Inflammatory macrophage (primary cell): ENCODE measurements at regions not wholly inside any gene's neighbourhood (a gene's known extent, or its start where the extent isn't known, plus 50 kb on each side); places are given as distances from the start of the nearest gene placed in this dataset.
"Not testable (repeated sequence)": the region's sequence is repeated elsewhere in the genome, so short reads cannot be mapped to it uniquely, and the experiment has no call there.

ENCODE experiments used
- DNase-seq, 2 donors: peaks; one replicate each; pipeline ENCODE4 v3.0.0-alpha.2; 2020 to 2022

DNA sequence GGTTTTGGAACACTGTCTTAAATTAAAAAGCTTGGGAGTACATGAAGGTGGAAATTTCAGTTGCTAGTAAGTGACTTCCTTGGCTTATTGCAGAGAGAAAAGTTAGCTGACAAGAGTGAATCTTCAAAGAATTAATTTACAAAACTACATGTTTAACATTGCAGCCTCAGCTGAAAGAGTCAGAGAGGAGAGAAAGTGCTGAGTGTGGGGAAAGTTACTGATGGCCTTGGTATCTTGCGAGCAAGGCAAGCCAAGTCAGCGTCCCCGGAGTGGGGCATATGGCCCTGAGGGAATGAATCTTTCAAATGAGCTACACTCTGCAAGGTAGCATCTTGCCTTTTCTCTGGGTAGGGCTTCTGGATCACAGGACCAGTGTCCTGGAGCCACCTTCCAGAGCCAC lies 131.3 kb downstream of the LPIN1 start:
- no peak for DNase-seq

DNA sequence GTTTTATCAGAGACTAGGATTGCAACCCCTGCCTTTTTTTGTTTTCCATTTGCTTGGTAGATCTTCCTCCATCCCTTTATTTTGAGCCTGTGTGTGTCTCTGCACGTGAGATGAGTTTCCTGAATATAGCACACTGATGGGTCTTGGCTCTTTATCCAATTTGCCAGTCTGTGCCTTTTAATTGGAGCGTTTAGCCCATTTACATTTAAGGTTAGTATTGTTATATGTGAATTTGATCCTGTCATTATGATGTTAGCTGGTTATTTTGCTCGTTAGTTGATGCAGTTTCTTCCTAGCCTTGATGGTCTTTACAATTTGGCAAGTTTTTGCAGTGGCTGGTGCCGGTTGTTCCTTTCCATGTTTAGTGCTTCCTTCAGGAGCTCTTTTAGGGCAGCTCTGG lies 138.8 kb downstream of the LPIN1 start:
- not testable (repeated sequence) for DNase-seq

DNA sequence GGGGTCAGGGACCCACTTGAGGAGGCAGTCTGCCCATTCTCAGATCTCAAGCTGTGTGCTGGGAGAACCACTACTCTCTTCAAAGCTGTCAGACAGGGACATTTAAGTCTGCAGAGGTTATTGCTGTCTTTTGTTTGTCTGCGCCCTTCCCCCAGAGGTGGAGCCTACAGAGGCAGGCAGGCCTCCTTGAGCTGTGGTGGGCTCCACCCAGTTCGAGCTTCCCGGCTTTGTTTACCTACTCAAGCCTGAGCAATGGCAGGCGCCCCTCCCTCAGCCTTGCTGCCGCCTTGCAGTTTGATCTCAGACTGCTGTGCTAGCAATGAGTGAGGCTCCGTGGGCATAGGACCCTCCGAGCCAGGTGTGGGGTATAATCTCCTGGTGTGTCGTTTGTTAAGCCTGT lies 140.5 kb downstream of the LPIN1 start:
- not testable (repeated sequence) for DNase-seq

DNA sequence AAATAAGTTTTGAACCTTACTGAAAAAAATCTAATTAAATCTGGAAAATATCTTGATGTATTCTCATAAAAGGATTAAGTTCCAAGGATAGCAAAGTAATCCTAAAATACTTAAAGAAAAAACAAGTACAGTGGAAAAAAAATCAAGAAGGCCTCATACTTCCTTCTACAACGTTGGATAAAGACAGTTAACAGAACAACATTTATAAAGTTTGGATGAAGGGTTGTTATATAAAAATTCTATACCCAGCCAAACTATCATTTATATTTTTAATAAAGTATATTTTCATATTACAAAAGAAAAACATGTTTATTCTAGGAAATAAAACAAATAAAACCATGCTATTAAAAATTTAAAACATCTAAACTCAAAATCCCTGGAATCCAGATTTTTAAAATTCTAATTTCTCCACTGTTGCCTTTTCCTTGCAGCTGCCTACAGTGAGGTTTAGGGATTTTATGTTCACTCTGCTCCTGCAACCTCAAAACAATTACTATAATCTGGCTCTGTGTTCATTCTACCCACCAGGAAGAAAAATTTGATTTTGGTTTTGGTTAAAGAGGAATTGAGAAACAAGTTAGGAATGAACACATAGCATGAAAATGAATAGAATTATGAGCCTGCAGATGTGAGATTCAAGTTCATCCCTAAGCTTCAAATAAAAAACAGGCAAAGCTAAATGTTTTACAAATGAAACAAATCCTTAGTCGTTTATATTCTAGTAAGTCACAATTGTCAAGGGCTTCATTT lies 142.8 kb downstream of the LPIN1 start:
- DNase-seq = no peak

DNA sequence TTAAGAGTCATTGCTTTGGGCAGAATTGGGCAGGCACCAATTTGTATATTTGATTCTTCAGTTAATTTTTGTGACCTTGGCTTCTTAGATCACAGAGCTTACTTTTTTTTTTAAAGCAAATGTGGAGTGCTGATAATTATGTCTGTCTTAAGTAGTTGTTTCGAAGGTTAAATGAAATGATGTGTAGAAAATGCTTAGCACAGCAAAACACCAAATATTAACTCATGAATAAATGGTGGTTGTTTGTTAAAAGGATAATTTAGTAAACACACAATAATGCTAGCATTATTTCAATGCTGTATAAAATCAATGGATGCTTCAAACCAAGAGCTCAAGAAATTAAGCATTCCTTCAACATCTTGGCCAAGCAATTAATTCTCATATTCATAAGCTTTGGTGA lies 143.4 kb downstream of the LPIN1 start:
- DNase-seq = no peak

DNA sequence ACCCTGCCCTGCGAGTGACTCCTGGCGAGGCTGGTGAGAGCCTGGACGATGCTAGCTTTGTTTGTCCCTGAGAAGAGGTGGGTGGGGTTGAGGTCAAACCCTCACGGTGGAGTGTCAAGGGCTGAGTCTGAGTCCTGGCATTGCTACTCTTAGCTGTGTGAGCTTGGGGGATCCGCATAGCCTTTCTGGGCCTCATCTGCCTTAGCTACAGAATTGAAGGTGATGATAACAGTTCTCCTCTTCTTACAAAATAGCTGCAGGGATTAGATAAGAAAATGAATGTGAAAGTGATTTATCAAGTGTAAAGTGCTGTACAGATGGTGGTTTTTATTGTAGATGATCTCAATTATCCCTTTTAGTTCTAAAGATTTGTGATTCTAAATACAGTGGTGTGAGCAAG lies 144.6 kb downstream of the LPIN1 start:
- DNase-seq = no peak

DNA sequence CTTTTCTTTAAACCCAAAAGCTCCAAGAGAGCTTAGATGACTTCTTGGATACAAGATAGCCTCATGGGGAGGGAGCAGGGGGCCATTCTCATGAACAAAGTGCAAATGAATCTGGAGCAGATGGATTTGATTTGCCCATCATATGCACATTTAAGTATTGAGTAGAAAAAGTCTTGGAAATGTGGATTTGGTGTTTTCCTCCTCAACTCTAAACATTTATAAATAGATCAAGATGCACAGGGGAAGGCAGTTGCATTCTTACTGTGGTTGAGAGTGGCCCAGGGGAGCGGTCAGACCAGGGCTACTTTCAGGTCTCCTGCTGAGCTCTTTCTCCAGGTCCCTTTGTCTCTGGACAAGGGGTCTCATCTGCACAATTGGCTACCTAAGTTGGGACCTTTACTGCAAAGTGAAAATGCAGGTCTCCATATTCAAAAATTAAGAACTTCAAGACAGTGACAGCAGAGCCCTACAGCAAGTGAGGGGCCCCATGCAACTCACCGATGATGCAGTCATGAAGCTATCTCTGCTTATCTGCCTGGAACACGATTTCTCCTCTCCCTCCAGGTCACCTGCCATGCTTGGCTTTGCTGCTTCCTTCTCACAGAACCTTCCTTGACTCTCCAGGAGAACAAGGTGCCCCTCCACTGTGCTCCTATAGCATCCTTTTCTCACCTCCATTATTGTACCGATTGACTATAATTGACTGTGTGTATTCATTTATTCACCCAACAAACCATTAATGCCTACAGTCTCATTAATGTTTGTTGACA lies 145.4 kb downstream of the LPIN1 start:
- no peak for DNase-seq

DNA sequence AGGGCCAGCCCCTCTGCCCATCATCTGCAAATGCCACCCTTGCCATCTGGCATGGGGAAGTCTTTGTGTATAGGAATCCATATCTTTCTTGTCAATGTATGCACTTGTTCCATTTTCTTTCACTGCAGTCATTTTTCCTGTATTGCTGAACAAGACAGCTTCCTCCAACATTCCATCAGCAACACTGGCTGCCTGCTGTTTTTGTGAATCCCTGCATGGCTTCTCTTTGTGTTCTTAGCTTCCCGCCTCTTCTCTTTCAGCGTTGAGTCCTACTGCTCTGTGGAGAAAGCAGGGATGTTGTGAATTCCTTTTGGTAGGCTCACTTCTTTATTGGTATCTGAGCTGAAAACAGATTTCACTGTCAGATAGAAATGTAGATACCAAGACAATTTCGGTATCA lies 150.0 kb downstream of the LPIN1 start:
- DNase-seq = no peak

DNA sequence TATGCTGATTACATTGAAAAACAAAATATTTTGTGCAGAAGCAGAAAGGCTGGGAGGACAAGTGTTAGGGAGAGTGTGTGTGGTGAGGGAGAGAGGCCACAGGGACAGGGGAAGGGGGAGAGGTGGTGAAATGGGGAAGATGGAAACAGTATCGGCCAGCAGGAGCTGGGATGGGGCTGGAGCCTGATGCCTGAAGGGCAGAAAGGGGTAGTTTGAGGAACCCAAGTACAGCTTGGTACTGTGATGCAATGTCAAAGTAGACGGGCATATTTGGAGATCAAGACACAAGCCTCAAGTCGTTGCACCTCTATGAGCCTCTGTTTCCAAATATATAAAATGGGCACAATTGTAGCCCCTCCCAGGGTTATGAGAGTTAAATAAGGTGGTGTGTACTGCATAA lies 152.1 kb downstream of the LPIN1 start:
- peak; percentile 24 to 66 for DNase-seq

DNA sequence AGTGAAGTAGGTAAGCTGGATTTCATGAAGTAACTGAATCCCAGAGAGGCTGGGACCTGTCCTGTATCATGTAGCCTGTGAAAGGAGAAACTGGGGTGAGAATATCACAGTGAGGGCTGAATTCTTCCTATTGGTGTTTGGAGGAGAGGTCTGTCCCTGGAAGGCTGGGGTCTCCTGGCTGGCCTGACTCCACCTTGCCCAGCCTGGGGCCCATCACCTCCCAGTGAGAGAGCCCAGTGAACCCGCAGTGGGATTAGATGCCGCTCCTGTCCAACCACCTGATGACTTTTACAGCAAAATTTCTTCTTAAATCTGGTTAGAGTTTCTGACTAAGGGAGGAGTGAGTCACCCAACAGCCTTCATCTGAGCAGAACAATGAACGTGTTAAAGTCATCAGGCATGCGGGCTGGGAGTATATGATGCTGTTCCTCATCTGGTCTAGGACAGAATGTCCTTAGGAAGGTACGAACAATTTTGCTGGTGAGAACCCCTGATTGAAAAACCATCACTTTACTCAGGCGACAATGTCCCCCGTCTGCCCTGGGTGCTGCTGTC lies 152.9 kb downstream of the LPIN1 start:
- DNase-seq = no peak

DNA sequence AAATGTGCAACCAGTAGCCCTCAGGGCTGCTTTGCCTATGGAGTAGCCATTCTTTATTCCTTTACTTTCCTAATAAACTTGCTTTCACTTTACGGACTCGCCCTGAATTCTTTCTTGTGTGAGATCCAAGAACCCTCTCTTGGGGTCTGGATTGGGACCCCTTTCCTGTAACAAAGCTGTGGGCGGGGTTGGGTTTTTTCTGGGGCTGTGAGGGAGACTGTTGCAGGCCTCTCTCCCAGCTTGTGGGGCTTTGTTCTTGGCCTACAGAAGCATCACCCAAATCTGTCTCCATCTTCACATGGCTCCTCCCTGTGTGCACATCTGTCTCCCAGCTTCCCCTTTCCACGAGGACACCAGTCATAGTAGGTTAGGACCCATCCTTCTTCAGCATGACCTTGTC lies 154.5 kb downstream of the LPIN1 start:
- peak in 1 of 2 donors; percentile 30 for DNase-seq

DNA sequence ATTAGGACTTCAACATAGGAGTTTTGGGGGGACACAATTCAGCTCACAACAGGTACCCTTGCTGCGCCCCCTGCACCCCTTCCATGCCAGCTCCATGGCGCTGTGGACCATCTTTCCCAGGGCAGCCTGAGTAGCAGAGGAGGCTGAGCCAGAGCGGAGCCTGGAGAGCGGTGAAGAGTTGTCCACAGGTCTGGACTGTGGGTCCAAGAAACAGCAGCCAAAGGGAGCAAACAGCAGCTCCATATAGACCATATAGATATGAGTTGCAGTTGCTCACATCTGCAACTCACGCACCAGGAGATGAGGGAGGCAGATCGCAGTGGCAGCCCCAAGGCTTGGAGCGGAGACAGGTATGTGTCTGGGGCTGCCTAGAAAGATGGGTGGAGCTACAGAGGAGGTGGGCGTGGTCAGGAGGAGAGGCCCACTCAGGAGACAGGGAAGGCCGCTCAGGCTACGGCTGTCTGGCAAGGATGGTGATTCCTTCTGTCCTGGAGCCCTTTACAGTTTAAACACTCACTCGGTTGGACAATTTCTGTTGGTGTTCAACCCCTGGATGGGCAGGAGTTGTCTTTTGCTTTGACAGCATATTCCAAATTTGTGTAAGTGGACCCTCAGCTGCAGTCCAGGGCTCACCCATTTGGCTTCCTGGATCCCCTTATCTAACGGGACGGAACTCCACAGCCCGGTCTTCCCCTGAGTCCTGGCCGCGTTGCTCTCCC lies 155.1 kb downstream of the LPIN1 start:
- no peak for DNase-seq

DNA sequence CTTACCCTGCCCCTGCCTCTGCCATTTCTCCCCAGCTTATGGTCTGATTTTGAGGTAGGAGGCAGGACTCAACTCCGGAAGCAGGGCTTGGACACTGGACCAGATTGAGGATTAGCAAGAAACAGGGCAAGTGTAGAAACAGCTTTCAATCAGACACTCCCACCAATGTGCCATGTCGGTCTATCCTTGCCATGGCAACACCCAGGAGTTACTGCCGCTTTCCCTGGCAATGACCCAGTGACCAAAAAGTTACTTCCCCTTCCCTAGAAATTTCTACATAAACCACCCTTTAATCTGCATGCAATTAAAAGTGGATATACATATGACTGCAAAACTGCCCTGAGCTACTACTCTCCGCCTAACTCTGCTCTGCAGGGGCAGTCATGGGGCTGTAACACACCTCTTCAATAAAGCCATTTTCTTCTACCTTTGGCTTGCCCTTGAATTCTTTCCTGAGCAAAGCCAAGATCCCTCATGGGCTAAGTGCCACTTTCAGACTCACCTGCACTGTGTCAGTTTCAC lies 156.7 kb downstream of the LPIN1 start:
- peak; percentile 81 to 92 for DNase-seq

DNA sequence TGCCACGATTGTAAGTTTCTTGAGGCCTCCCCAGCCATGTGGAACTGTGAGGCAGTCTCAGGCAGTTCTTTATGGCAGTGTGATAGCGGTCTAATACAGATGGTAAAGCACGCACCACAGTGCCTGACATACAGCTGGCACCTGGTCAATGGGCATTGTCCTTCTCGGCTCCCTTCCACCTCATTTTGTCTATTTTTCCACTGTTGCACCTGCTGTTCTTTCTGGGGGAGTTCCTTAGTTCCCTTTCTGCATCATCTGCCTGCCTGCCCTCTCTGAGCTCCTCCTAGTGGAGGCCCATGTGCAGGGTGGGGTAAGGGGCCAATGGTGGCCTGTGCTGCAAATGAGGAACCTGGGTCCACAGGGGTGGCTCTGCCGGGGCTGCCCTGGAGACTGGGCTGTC lies 157.6 kb downstream of the LPIN1 start:
- peak; percentile 26 to 34 for DNase-seq

DNA sequence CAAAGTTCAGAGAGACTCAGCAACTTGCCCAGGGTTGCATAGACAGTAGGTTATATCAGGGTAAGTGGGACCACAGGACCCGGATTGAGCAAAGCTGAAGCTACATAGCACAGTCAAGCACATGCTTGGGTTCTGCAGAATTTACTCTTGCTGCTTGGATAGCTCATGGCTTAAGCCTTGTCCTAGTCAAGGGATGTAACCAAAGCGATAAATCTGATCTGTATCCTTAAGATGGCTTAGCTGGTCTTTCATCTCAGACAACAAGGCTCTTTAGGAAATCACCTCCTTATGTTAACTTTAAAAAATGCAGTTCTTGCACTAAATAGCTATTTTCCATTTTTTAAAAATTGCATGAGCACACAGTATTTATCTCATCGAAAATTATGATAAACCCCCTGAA lies 158.5 kb downstream of the LPIN1 start:
- no peak for DNase-seq

DNA sequence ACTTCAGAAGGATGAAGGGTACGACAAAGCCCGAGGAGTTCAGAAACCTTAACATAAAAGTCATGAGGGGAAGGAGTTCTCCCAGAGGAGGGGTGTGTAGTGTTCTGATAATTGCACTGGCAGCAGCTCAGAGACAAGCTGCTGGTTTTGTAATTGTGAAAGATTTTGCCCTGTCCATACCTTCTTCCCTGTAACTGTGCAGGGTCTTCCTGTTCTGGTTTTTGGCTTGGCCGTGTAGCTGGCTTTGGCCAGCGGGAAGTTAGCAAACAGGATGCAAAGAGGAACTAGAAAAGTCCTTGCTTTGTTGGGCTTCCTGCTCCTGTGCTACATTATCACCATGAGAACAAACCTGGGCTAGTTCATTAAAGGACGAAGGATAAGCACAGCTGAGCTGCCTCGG lies 160.8 kb downstream of the LPIN1 start:
- peak; percentile 84 to 86 for DNase-seq

DNA sequence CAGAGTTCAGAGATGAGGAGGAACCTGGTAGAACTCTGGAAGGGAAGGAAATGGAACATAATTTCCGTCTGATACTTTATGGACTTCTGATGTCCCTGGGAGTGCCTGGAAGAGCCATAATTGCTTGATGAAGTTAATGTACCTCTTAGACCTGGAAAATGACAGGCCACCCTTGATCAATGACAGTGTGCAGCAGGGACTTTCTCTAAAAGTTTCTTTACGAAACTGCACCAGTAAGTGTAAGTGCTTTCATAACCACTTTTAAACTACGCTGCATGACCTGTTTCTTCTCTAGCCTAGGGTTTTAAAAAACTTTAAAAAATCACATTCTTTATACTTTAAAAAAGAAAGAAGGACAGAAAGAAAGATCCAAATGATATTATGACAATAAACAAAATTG lies 164.5 kb downstream of the LPIN1 start:
- DNase-seq = no peak

DNA sequence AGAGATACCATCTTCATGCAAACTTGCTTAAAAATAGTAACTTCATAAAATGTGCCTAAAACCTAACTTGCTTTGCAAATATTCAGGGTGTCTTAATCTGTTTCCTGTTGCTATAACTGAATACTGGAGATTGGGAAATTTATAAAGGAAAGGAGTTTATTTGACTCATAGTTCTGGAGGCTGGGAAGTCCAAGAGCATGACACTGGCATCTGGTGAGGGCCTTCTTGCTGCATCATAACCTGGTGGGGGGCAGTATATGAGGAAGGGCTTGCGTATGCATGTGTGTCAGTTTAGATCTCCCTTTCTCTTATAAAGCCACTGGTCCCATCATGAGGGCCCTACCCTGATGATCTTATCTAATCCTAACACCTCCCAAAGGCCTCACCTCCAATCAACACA lies 166.5 kb downstream of the LPIN1 start:
- no peak for DNase-seq

DNA sequence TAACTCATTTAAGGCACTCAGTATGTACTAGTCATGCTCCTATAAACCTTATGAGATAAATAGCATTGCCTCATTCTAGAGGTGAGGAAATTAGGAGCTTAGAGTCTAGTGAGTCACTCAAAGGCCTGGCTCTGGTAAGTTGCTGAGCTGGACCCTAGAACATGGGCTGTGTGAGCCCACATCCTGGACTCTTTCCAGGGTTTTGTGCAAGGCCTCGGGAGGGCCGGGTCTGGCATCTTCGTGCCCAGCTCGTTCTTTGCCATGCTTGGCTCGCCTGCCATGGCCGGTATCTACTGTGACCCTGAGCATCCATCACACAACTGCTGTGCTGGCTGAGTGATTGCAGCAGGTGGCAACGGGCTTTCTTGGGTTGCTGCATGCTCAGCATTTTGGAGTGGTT lies 168.0 kb downstream of the LPIN1 start:
- peak; percentile 29 to 48 for DNase-seq

DNA sequence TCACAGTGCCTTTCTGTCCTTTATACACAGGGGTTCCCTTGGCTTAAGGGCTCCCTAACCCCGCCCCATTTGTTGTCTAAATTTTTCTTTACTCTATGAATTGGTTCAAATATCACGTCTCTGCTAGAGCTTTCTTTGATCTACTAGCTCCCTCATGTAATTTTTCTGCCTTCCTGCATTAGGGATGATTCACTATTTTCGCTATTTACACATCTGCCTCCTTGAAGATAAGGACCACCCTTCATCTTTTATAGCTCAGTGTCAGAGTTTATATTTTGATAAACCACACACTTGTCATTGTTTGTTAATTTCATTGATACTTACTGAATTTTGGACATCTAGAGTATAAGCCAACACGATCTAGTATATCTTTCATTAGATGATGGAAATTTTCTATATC lies 169.2 kb downstream of the LPIN1 start:
- DNase-seq = no peak

DNA sequence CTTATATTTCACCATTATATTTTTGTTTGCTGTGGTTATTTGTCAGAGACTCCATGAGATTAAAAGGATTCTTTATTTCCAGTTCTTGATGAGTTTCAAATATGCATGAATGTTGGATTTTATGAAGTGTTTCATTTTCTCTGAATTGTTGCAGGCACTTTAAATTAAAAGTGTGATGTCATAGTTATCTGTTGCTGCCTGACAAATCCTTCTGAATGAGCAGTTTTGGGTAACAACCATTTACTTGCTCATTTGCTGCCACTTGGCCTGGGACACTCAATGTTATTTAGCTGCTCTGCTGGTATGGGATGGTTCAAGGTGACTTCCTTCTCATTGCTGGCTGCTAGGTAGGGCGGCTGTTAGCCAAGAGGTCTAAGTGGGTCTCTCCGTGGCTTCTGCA lies 173.5 kb downstream of the LPIN1 start:
- no peak for DNase-seq

DNA sequence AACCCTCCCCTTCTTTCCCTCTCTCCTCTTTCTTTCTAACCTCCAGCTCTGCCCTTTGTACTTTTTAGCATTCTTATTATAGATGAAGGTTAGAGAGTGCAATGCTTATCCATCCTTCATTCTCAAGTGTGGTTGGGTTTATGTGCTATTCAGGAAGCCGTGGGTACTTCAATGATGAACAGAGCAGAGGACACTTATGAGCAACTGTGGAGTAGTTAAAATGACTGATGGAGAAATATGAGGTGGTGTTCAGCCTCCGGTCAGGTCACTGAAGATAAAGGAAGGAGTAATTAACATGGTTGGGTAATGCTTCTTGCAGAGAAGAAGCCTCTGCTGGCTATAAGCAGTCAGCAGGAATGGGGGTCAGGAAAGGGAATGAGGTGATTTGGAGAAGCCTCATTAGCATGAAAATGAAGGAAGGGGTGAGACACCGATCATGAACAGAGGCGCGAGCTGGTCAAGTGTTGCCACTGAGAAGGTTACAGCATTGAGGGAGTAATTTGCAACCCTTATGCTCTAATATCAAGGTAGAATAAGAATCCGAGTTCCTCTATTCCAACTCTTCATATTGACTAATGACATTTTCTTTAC lies 174.7 kb downstream of the LPIN1 start:
- DNase-seq = no peak

DNA sequence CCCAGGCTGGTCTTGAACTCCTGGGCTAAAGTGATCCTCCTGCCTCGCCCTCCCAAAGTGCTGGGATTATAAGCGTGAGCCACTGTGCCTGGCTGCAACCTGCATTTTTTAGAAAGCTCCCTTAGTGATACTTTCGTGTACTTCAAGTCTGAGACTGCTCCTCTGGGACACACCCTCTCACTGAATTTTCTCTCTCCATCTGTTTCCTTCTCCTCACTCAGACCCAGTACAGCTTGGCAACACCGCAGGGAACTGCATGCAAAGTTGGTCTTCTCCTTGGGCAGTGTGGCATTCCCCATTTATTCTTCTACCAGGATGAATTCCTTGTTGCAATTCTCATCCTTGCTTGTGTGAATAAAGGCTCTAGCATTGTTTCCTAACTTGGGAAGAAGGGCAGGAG lies 175.9 kb downstream of the LPIN1 start:
- no peak for DNase-seq
